A549 (cell line): ENCODE measurements at regions not wholly inside any gene's neighbourhood (a gene's known extent, or its start where the extent isn't known, plus 50 kb on each side); places are given as distances from the start of the nearest gene placed in this dataset.

ENCODE experiments used
- BHLHE40 ChIP-seq: IDR thresholded peaks from 2 replicates; pipeline ENCODE4 v1.6.1; 2012; ENCODE audit warnings: low read depth, low read length, inconsistent platforms
- CBX8 ChIP-seq: fragments of 200-600 bp; sonication (generic); IDR thresholded peaks from 2 replicates; pipeline ENCODE4 v1.6.1; 2016
- CEBPB ChIP-seq, 2 experiments: fragments of >200 bp in 1 of 2; sonication (Bioruptor Twin) in 1 of 2; formaldehyde crosslinking in 1 of 2; IDR thresholded peaks; 2 replicates each; pipeline ENCODE4 v1.6.1; 2012 to 2016
- CHD2 ChIP-seq: fragments of 150-350 bp; IDR thresholded peaks from 2 replicates; pipeline ENCODE4 v1.6.1; 2014; ENCODE audit warnings: low read length; ENCODE audit not compliant: partially characterized antibody
- E2F6 ChIP-seq: IDR thresholded peaks from 2 replicates; pipeline ENCODE4 v1.6.1; 2012; ENCODE audit warnings: low read depth, borderline replicate concordance
- EHF ChIP-seq: fragments of 250-450 bp; sonication (Bioruptor Pico); IDR thresholded peaks from 2 replicates; pipeline ENCODE4 v1.5.0; 2020; ENCODE audit warnings: mild to moderate bottlenecking
- EHMT2 ChIP-seq: fragments of 200-600 bp; sonication (generic); IDR thresholded peaks from 2 replicates; pipeline ENCODE4 v1.6.1; 2016; ENCODE audit warnings: antibody characterized with exemption, low read depth, mild to moderate bottlenecking, moderate library complexity
- ELK1 ChIP-seq: fragments of 150-350 bp; IDR thresholded peaks from 2 replicates; pipeline ENCODE4 v1.6.1; 2014; ENCODE audit warnings: low read depth, mild to moderate bottlenecking, low read length
- FOSL2 ChIP-seq, 2 experiments: fragments of 450-650 bp in 1 of 2; fragments of >200 bp in 1 of 2; sonication (Bioruptor Twin) in 1 of 2; formaldehyde crosslinking; IDR thresholded peaks; 2 replicates each; pipeline versions ENCODE4 v1.5.0 to v1.6.1; 2016 to 2020; ENCODE audit warnings: mild to moderate bottlenecking in 1 of 2, moderate library complexity in 1 of 2
- FOXS1 ChIP-seq: fragments of 250-450 bp; sonication (Bioruptor Pico); IDR thresholded peaks from 2 replicates; pipeline ENCODE4 v1.5.0; 2020; ENCODE audit warnings: mild to moderate bottlenecking, moderate library complexity
- GATA3 ChIP-seq: IDR thresholded peaks from 2 replicates; pipeline ENCODE4 v1.6.1; 2012; ENCODE audit warnings: borderline replicate concordance
- HOXB5 ChIP-seq: fragments of 250-450 bp; sonication (Bioruptor Pico); IDR thresholded peaks from 2 replicates; pipeline ENCODE4 v1.5.0; 2020; ENCODE audit warnings: mild to moderate bottlenecking, moderate library complexity
- JUN ChIP-seq, 2 experiments: fragments of >200 bp; sonication (Bioruptor Twin); formaldehyde crosslinking; IDR thresholded peaks; 2 replicates in 1 of 2; 3 replicates in 1 of 2; pipeline ENCODE4 v1.6.1; 2016 to 2017
- JUNB ChIP-seq: fragments of >200 bp; sonication (Bioruptor Twin); formaldehyde crosslinking; IDR thresholded peaks from 2 replicates; pipeline ENCODE4 v1.6.1; 2016
- MAX ChIP-seq: IDR thresholded peaks from 2 replicates; pipeline ENCODE4 v1.6.1; 2012
- MAZ ChIP-seq: fragments of 150-350 bp; IDR thresholded peaks from 2 replicates; pipeline ENCODE4 v1.6.1; 2014; ENCODE audit warnings: antibody characterized with exemption, low read depth, low read length, borderline replicate concordance
- MYC ChIP-seq: IDR thresholded peaks from 2 replicates; pipeline ENCODE4 v1.6.1; 2012; ENCODE audit warnings: mild to moderate bottlenecking, inconsistent platforms, low read length, improper control_type of control experiment, borderline replicate concordance
- NFE2L2 ChIP-seq: fragments of 150-350 bp; conservative IDR thresholded peaks from 2 replicates; pipeline ENCODE4 v1.6.1; 2014; ENCODE audit warnings: low read length
- NPAS2 ChIP-seq: fragments of 250-450 bp; sonication (Bioruptor Pico); IDR thresholded peaks from 2 replicates; pipeline ENCODE4 v1.8.0; 2022; ENCODE audit warnings: mild to moderate bottlenecking, moderate library complexity, borderline replicate concordance
- POLR2A ChIP-seq: IDR thresholded peaks from 2 replicates; pipeline ENCODE4 v1.6.1; 2012; ENCODE audit warnings: mild to moderate bottlenecking, low read length
- RAD21 ChIP-seq, 2 experiments: fragments of >200 bp in 1 of 2; sonication (Bioruptor Twin) in 1 of 2; formaldehyde crosslinking in 1 of 2; IDR thresholded peaks in 1 of 2; conservative IDR thresholded peaks in 1 of 2; 2 replicates in 1 of 2; 3 replicates in 1 of 2; pipeline ENCODE4 v1.6.1; 2012 to 2018; ENCODE audit warnings: inconsistent platforms in 1 of 2
- SMC3 ChIP-seq: fragments of >200 bp; sonication (Bioruptor Twin); formaldehyde crosslinking; IDR thresholded peaks from 3 replicates; pipeline ENCODE4 v1.6.1; 2018; ENCODE audit warnings: inconsistent platforms
- SREBF2 ChIP-seq: fragments of 450-650 bp; IDR thresholded peaks from 2 replicates; pipeline ENCODE4 v1.6.1; 2014; ENCODE audit warnings: mild to moderate bottlenecking, moderate library complexity
- TFCP2L1 ChIP-seq: fragments of 250-450 bp; sonication (Bioruptor Pico); IDR thresholded peaks from 2 replicates; pipeline ENCODE4 v1.5.0; 2021; ENCODE audit warnings: mild to moderate bottlenecking
- ZC3H11A ChIP-seq: fragments of 450-650 bp; IDR thresholded peaks from 2 replicates; pipeline ENCODE4 v1.6.1; 2014; ENCODE audit warnings: antibody characterized with exemption, mild to moderate bottlenecking
- ZFP36 ChIP-seq: fragments of 450-650 bp; IDR thresholded peaks from 2 replicates; pipeline ENCODE4 v1.6.1; 2014; ENCODE audit warnings: borderline replicate concordance; ENCODE audit not compliant: partially characterized antibody
- ZNF302 ChIP-seq: fragments of 250-450 bp; sonication (Bioruptor Pico); IDR thresholded peaks from 2 replicates; pipeline ENCODE4 v1.9.0; 2021; ENCODE audit warnings: inconsistent platforms, mild to moderate bottlenecking, moderate library complexity
- ZSCAN20 ChIP-seq: fragments of 250-450 bp; sonication (Bioruptor Pico); IDR thresholded peaks from 2 replicates; pipeline ENCODE4 v1.8.0; 2022; ENCODE audit warnings: mild to moderate bottlenecking, moderate library complexity
- TF ChIP-seq, protein P1 (sequence below): fragments of >200 bp; sonication (Bioruptor Twin); formaldehyde crosslinking; IDR thresholded peaks from 2 replicates; pipeline ENCODE4 v1.6.1; 2016
- TF ChIP-seq, protein P2 (sequence below): fragments of 250-450 bp; sonication (Bioruptor Pico); IDR thresholded peaks from 2 replicates; pipeline ENCODE4 v1.5.0; 2021; ENCODE audit warnings: mild to moderate bottlenecking, moderate library complexity, borderline replicate concordance
- TF ChIP-seq, protein P3 (sequence below): fragments of >200 bp; sonication (Bioruptor Twin); formaldehyde crosslinking; IDR thresholded peaks from 3 replicates; pipeline ENCODE4 v1.6.1; 2016
- TF ChIP-seq, protein P4 (sequence below): fragments of 250-450 bp; sonication (Bioruptor Pico); IDR thresholded peaks from 2 replicates; pipeline ENCODE4 v1.5.0; 2020; ENCODE audit warnings: low read depth, mild to moderate bottlenecking, moderate library complexity
- TF ChIP-seq, protein P5 (sequence below): IDR thresholded peaks from 2 replicates; pipeline ENCODE4 v1.6.1; 2012
- TF ChIP-seq, protein P6 (sequence below): fragments of >200 bp; sonication (Bioruptor Twin); formaldehyde crosslinking; IDR thresholded peaks from 3 replicates; pipeline ENCODE4 v1.5.1; 2016

GRCh38 chr10:4770801-4771553 is 55.0 kb upstream of the AKR1E2 start (continued):
- TF ChIP-seq, protein P1, sequence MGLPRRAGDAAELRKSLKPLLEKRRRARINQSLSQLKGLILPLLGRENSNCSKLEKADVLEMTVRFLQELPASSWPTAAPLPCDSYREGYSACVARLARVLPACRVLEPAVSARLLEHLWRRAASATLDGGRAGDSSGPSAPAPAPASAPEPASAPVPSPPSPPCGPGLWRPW, result no peak
- no peak for TF ChIP-seq MYC
- TF ChIP-seq, protein P2, sequence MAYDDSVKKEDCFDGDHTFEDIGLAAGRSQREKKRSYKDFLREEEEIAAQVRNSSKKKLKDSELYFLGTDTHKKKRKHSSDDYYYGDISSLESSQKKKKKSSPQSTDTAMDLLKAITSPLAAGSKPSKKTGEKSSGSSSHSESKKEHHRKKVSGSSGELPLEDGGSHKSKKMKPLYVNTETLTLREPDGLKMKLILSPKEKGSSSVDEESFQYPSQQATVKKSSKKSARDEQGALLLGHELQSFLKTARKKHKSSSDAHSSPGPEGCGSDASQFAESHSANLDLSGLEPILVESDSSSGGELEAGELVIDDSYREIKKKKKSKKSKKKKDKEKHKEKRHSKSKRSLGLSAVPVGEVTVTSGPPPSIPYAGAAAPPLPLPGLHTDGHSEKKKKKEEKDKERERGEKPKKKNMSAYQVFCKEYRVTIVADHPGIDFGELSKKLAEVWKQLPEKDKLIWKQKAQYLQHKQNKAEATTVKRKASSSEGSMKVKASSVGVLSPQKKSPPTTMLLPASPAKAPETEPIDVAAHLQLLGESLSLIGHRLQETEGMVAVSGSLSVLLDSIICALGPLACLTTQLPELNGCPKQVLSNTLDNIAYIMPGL (CRISPR knock-in tag), result no peak
- peak; percentile 90 for TF ChIP-seq FOSL2 (IDR thresholded peaks at IDR 0.05)
- TF ChIP-seq FOSL2 (CRISPR knock-in tag; IDR thresholded peaks at IDR 0.05), result peak; percentile 96
- peak; percentile 67; the same call in 1 of the 2 replicates for TF ChIP-seq FOXS1 (CRISPR knock-in tag)
- TF ChIP-seq RAD21 (conservative IDR thresholded peaks at IDR 0.05 in 1 of 2, IDR thresholded peaks at IDR 0.05 in 1 of 2), result peak; percentile 89 to 92
- no peak for TF ChIP-seq HOXB5 (CRISPR knock-in tag)
- TF ChIP-seq, protein P3, sequence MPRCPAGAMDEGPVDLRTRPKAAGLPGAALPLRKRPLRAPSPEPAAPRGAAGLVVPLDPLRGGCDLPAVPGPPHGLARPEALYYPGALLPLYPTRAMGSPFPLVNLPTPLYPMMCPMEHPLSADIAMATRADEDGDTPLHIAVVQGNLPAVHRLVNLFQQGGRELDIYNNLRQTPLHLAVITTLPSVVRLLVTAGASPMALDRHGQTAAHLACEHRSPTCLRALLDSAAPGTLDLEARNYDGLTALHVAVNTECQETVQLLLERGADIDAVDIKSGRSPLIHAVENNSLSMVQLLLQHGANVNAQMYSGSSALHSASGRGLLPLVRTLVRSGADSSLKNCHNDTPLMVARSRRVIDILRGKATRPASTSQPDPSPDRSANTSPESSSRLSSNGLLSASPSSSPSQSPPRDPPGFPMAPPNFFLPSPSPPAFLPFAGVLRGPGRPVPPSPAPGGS, result 0 out of 3 replicates have a peak, but pooled peaks have one; percentile 43
- TF ChIP-seq ZFP36, result no peak
- TF ChIP-seq NPAS2, result no peak
- no peak for TF ChIP-seq POLR2A
- TF ChIP-seq CHD2, result no peak
- TF ChIP-seq GATA3, result peak; percentile 70; the same call in 1 of the 2 replicates
- no peak for TF ChIP-seq MAZ
- TF ChIP-seq, protein P4, sequence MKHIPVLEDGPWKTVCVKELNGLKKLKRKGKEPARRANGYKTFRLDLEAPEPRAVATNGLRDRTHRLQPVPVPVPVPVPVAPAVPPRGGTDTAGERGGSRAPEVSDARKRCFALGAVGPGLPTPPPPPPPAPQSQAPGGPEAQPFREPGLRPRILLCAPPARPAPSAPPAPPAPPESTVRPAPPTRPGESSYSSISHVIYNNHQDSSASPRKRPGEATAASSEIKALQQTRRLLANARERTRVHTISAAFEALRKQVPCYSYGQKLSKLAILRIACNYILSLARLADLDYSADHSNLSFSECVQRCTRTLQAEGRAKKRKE, result no peak
- 0 out of 2 replicates have a peak, but pooled peaks have one; percentile 15 for TF ChIP-seq MAX
- no peak for TF ChIP-seq BHLHE40
- TF ChIP-seq E2F6, result no peak
- no peak for TF ChIP-seq NFE2L2
- no peak for TF ChIP-seq TFCP2L1 (CRISPR knock-in tag)
- TF ChIP-seq JUN (IDR thresholded peaks at IDR 0.05), result peak; percentile 48 to 81; a peak in 2 of 5 replicates
- TF ChIP-seq SREBF2, result no peak
- no peak for TF ChIP-seq EHF (CRISPR knock-in tag)
- TF ChIP-seq, protein P5, sequence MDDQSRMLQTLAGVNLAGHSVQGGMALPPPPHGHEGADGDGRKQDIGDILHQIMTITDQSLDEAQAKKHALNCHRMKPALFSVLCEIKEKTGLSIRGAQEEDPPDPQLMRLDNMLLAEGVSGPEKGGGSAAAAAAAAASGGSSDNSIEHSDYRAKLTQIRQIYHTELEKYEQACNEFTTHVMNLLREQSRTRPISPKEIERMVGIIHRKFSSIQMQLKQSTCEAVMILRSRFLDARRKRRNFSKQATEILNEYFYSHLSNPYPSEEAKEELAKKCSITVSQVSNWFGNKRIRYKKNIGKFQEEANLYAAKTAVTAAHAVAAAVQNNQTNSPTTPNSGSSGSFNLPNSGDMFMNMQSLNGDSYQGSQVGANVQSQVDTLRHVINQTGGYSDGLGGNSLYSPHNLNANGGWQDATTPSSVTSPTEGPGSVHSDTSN, result no peak
- peak; percentile 78 for TF ChIP-seq SMC3
- TF ChIP-seq CBX8, result no peak
- no peak for TF ChIP-seq ZNF302 (CRISPR knock-in tag)
- no peak for TF ChIP-seq EHMT2
- TF ChIP-seq JUNB, result peak; percentile 92
- TF ChIP-seq ZC3H11A, result no peak
- TF ChIP-seq CEBPB (IDR thresholded peaks at IDR 0.05), result peak; percentile 53 to 88; a peak in 2 of 4 replicates
- no peak for TF ChIP-seq ZSCAN20 (CRISPR knock-in tag)
- no peak for TF ChIP-seq ELK1
- TF ChIP-seq, protein P6, sequence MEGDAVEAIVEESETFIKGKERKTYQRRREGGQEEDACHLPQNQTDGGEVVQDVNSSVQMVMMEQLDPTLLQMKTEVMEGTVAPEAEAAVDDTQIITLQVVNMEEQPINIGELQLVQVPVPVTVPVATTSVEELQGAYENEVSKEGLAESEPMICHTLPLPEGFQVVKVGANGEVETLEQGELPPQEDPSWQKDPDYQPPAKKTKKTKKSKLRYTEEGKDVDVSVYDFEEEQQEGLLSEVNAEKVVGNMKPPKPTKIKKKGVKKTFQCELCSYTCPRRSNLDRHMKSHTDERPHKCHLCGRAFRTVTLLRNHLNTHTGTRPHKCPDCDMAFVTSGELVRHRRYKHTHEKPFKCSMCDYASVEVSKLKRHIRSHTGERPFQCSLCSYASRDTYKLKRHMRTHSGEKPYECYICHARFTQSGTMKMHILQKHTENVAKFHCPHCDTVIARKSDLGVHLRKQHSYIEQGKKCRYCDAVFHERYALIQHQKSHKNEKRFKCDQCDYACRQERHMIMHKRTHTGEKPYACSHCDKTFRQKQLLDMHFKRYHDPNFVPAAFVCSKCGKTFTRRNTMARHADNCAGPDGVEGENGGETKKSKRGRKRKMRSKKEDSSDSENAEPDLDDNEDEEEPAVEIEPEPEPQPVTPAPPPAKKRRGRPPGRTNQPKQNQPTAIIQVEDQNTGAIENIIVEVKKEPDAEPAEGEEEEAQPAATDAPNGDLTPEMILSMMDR, result peak; percentile 83
- TF ChIP-seq, all 56 proteins: peak for 13
